ENCODE measurements at regions not wholly inside any gene's neighbourhood (a gene's known extent, or its start where the extent isn't known, plus 50 kb on each side); places are given as distances from the start of the nearest gene placed in this dataset.

- no peak for DNase-seq (ENCODE audit: low read depth)
- no peak overlapping the region for H3K4me3 ChIP-seq (ENCODE audit: low read length)
- TF ChIP-seq CTCF (conservative IDR thresholded peaks at IDR 0.05; ENCODE audit: low read depth, low read length): no peak
These were observed 152.8 kb downstream of the ARRDC4 start for GRCh38 chr15:98113327-98113726.

- no peak for DNase-seq (ENCODE audit: low read depth)
- no peak overlapping the region for H3K4me3 ChIP-seq (ENCODE audit: low read length)
- TF ChIP-seq CTCF (conservative IDR thresholded peaks at IDR 0.05; ENCODE audit: low read depth, low read length): no peak
These were observed 160.1 kb downstream of the ARRDC4 start for GRCh38 chr15:98120561-98120960.

GRCh38 chr15:98121536-98121935 lies 161.0 kb downstream of the ARRDC4 start:
- no peak for TF ChIP-seq CTCF (conservative IDR thresholded peaks at IDR 0.05; ENCODE audit: low read depth, low read length)
- H3K4me3 ChIP-seq (ENCODE audit: low read length): no peak overlapping the region
- DNase-seq (ENCODE audit: low read depth): no peak

GRCh38 chr15:98121957-98122356 lies 161.5 kb downstream of the ARRDC4 start:
- TF ChIP-seq CTCF (conservative IDR thresholded peaks at IDR 0.05; ENCODE audit: low read depth, low read length): no peak
- DNase-seq (ENCODE audit: low read depth): no peak
- H3K4me3 ChIP-seq (ENCODE audit: low read length): no peak overlapping the region

GRCh38 chr15:98123297-98123696 lies 162.8 kb downstream of the ARRDC4 start:
- no peak overlapping the region for H3K4me3 ChIP-seq (ENCODE audit: low read length)
- DNase-seq (ENCODE audit: low read depth): no peak
- no peak for TF ChIP-seq CTCF (conservative IDR thresholded peaks at IDR 0.05; ENCODE audit: low read depth, low read length)

GRCh38 chr15:98123834-98124233 lies 163.3 kb downstream of the ARRDC4 start:
- DNase-seq (ENCODE audit: low read depth): no peak
- no peak overlapping the region for H3K4me3 ChIP-seq (ENCODE audit: low read length)
- no peak for TF ChIP-seq CTCF (conservative IDR thresholded peaks at IDR 0.05; ENCODE audit: low read depth, low read length)

GRCh38 chr15:98124581-98124980 lies 164.1 kb downstream of the ARRDC4 start:
- DNase-seq (ENCODE audit: low read depth): no peak
- TF ChIP-seq CTCF (conservative IDR thresholded peaks at IDR 0.05; ENCODE audit: low read depth, low read length): no peak
- no peak overlapping the region for H3K4me3 ChIP-seq (ENCODE audit: low read length)

All from retinal pigment epithelial cell (primary cell).